MM.1S (cell line): ENCODE measurements at regions not wholly inside any gene's neighbourhood (a gene's known extent, or its start where the extent isn't known, plus 50 kb on each side); places are given as distances from the start of the nearest gene placed in this dataset.

ENCODE experiments used
- DNase-seq: peaks from one replicate; pipeline ENCODE4 v3.0.0-alpha.2; 2015
- H2AFZ ChIP-seq: fragments of 300-600 bp; sonication (generic); 2 replicates; pipeline ENCODE4 v1.6.0; 2016; ENCODE audit warnings: antibody characterized with exemption, low read length
- H3F3A ChIP-seq: fragments of 300-600 bp; sonication (generic); 2 replicates; pipeline ENCODE4 v1.6.1; 2016; ENCODE audit warnings: mild to moderate bottlenecking, antibody characterized with exemption, low read length, moderate library complexity, mixed read lengths; ENCODE audit not compliant: insufficient read depth
- H3K27ac ChIP-seq: fragments of 300-600 bp; sonication (generic); 2 replicates; pipeline ENCODE4 v1.5.1; 2016; ENCODE audit warnings: mild to moderate bottlenecking, low read length
- H3K27me3 ChIP-seq: fragments of 300-600 bp; sonication (generic); replicated peaks from 2 replicates; pipeline ENCODE4 v1.6.0; 2016; ENCODE audit warnings: low read length; ENCODE audit not compliant: insufficient read depth
- H3K36me3 ChIP-seq: fragments of 300-600 bp; sonication (generic); replicated peaks from 2 replicates; pipeline ENCODE4 v1.6.1; 2016; ENCODE audit warnings: mild to moderate bottlenecking, low read length, mixed read lengths; ENCODE audit not compliant: insufficient read depth
- H3K4me1 ChIP-seq: fragments of 300-600 bp; sonication (generic); 2 replicates; pipeline ENCODE4 v1.6.1; 2016; ENCODE audit warnings: low read length, mixed read lengths
- H3K4me2 ChIP-seq: fragments of 300-600 bp; sonication (generic); 2 replicates; pipeline ENCODE4 v1.6.0; 2016; ENCODE audit warnings: low read depth, low read length
- H3K4me3 ChIP-seq: fragments of 300-600 bp; sonication (generic); 2 replicates; pipeline ENCODE4 v1.5.1; 2016; ENCODE audit warnings: low read length, mixed read lengths
- H3K79me2 ChIP-seq: fragments of 300-600 bp; sonication (generic); 2 replicates; pipeline ENCODE4 v1.6.1; 2016; ENCODE audit warnings: mixed run types, low read length, mixed read lengths
- H3K9ac ChIP-seq: fragments of 300-600 bp; sonication (generic); 2 replicates; pipeline ENCODE4 v1.6.1; 2016; ENCODE audit warnings: low read length, mixed read lengths
- H3K9me2 ChIP-seq: fragments of 300-600 bp; sonication (generic); replicated peaks from 2 replicates; pipeline ENCODE4 v1.6.1; 2016; ENCODE audit warnings: mild to moderate bottlenecking, low read length, mixed read lengths; ENCODE audit not compliant: insufficient read depth
- H3K9me3 ChIP-seq: fragments of 300-600 bp; sonication (generic); replicated peaks from 2 replicates; pipeline ENCODE4 v1.6.1; 2016; ENCODE audit warnings: mild to moderate bottlenecking, low read length, mixed read lengths; ENCODE audit not compliant: insufficient read depth
- H4K20me1 ChIP-seq: fragments of 300-600 bp; sonication (generic); 2 replicates; pipeline ENCODE4 v1.6.1; 2016; ENCODE audit warnings: mild to moderate bottlenecking, low read length, moderate library complexity, mixed read lengths; ENCODE audit not compliant: insufficient read depth
- EZH2 ChIP-seq: fragments of 300-600 bp; sonication (generic); optimal IDR thresholded peaks from 2 replicates; pipeline ENCODE3; 2017; ENCODE audit warnings: low read depth, mild to moderate bottlenecking, antibody characterized with exemption, low read length, mixed read lengths
- EZH2phosphoT487 ChIP-seq: fragments of 300-600 bp; sonication (generic); IDR thresholded peaks from 2 replicates; pipeline ENCODE4 v1.6.1; 2018; ENCODE audit warnings: antibody characterized with exemption, low read length
- TF ChIP-seq, protein P1 (sequence below): fragments of 300-600 bp; sonication (generic); IDR thresholded peaks from 2 replicates; pipeline ENCODE4 v1.5.1; 2016; ENCODE audit warnings: antibody characterized with exemption, low read length, mixed read lengths

- Histone ChIP-seq H3K4me1 (no peaks in the 10 kb centered on the region), H3K9ac (no peak overlapping the region), H3K36me3 (no peaks in the 10 kb centered on the region), H3K4me2 (no peak overlapping the region), H3K27me3 (no peaks in the 10 kb centered on the region), H3K4me3 (no peak overlapping the region), H2AFZ (no peak overlapping the region), H3K27ac (no peak overlapping the region), H4K20me1 (no peaks in the 10 kb centered on the region), H3K79me2 (no peaks in the 10 kb centered on the region), H3K9me2 (no peaks in the 10 kb centered on the region), H3F3A (no peaks in the 10 kb centered on the region), H3K9me3 (no peaks in the 10 kb centered on the region)
- no peak for DNase-seq
- TF ChIP-seq, protein P1, sequence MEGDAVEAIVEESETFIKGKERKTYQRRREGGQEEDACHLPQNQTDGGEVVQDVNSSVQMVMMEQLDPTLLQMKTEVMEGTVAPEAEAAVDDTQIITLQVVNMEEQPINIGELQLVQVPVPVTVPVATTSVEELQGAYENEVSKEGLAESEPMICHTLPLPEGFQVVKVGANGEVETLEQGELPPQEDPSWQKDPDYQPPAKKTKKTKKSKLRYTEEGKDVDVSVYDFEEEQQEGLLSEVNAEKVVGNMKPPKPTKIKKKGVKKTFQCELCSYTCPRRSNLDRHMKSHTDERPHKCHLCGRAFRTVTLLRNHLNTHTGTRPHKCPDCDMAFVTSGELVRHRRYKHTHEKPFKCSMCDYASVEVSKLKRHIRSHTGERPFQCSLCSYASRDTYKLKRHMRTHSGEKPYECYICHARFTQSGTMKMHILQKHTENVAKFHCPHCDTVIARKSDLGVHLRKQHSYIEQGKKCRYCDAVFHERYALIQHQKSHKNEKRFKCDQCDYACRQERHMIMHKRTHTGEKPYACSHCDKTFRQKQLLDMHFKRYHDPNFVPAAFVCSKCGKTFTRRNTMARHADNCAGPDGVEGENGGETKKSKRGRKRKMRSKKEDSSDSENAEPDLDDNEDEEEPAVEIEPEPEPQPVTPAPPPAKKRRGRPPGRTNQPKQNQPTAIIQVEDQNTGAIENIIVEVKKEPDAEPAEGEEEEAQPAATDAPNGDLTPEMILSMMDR, result no peak
- TF ChIP-seq EZH2 (no peak), EZH2phosphoT487 (no peak)
Observed at GRCh38 chr16:66143415-66143814, 223.1 kb upstream of the CDH5 start.

- Histone ChIP-seq H3K79me2 (no peaks in the 10 kb centered on the region), H3K27me3 (no peaks in the 10 kb centered on the region), H3K4me3 (no peak overlapping the region), H4K20me1 (no peaks in the 10 kb centered on the region), H3F3A (no peaks in the 10 kb centered on the region), H3K27ac (no peak overlapping the region), H3K4me2 (no peak overlapping the region), H3K36me3 (no peaks in the 10 kb centered on the region), H3K9ac (no peak overlapping the region), H3K4me1 (no peaks in the 10 kb centered on the region), H3K9me2 (no peaks in the 10 kb centered on the region), H3K9me3 (no peaks in the 10 kb centered on the region), H2AFZ (no peak overlapping the region)
- TF ChIP-seq EZH2 (no peak), EZH2phosphoT487 (no peak)
- TF ChIP-seq, protein P1, result no peak
- no peak for DNase-seq
Observed at GRCh38 chr16:66141885-66142284, 224.6 kb upstream of the CDH5 start.

- Histone ChIP-seq H3K9me3 (no peaks in the 10 kb centered on the region), H4K20me1 (no peaks in the 10 kb centered on the region), H3K27me3 (no peaks in the 10 kb centered on the region), H3K4me2 (no peak overlapping the region), H3F3A (no peaks in the 10 kb centered on the region), H3K9me2 (no peaks in the 10 kb centered on the region), H3K4me3 (no peak overlapping the region), H3K79me2 (no peaks in the 10 kb centered on the region), H3K36me3 (no peaks in the 10 kb centered on the region), H3K27ac (no peak overlapping the region), H2AFZ (no peak overlapping the region), H3K4me1 (no peaks in the 10 kb centered on the region), H3K9ac (no peak overlapping the region)
- DNase-seq, result no peak
- TF ChIP-seq EZH2phosphoT487, result no peak
- TF ChIP-seq, protein P1, result no peak
- no peak for TF ChIP-seq EZH2
Observed at GRCh38 chr16:66137853-66138252, 228.6 kb upstream of the CDH5 start.
